Large intestine (tissue), 3 donors: ENCODE measurements at regions not wholly inside any gene's neighbourhood (a gene's known extent, or its start where the extent isn't known, plus 50 kb on each side); places are given as distances from the start of the nearest gene placed in this dataset.
"Not testable (repeated sequence)": the region's sequence is repeated elsewhere in the genome, so short reads cannot be mapped to it uniquely, and the experiment has no call there.

Source experiments
- DNase-seq, 2 donors: peaks; one replicate each; pipeline versions ENCODE4 v3.0.0 to v3.0.0-alpha.2; 2013
- H3K27ac ChIP-seq: one replicate; pipeline ENCODE4 v1.5.1; 2013; ENCODE audit warnings: low read length
- H3K27me3 ChIP-seq: 2 replicates; pipeline ENCODE4 v1.6.1; 2013; ENCODE audit warnings: low read length; ENCODE audit not compliant: control insufficient read depth, insufficient read depth
- H3K36me3 ChIP-seq: 2 replicates; pipeline ENCODE4 v1.6.1; 2013; ENCODE audit warnings: low read length; ENCODE audit not compliant: control insufficient read depth, insufficient read depth
- H3K4me1 ChIP-seq: one replicate; pipeline ENCODE4 v1.6.1; 2013; ENCODE audit warnings: low read length; ENCODE audit not compliant: control insufficient read depth, insufficient read depth
- H3K4me3 ChIP-seq: one replicate; pipeline ENCODE4 v1.5.1; 2013; ENCODE audit warnings: low read length
- H3K9me3 ChIP-seq: one replicate; pipeline ENCODE4 v1.6.1; 2013; ENCODE audit warnings: mild to moderate bottlenecking, low read depth, low read length, moderate library complexity; ENCODE audit not compliant: control insufficient read depth
- WGBS: methylation state at CpG from one replicate; pipeline ENCODE4 v1.1.5; 2013; ENCODE audit warnings: low lambda C conversion rate; ENCODE audit not compliant: insufficient coverage; 5-methylcytosine and 5-hydroxymethylcytosine counted together

GRCh38 chr11:50174975-50175374, 142.3 kb downstream of the OR4C45 start:
- Histone ChIP-seq H3K9me3 (peaks cover 11% of the 10 kb centered on the region), H3K27me3 (no peaks in the 10 kb centered on the region), H3K36me3 (no peaks in the 10 kb centered on the region), H3K27ac (no peak overlapping the region), H3K4me3 (no peak overlapping the region), H3K4me1 (no peaks in the 10 kb centered on the region)
- DNase-seq, result no peak
- WGBS, result 70% methylated on average over 1 of the region's 1 CpG

- H3K9me3 ChIP-seq, result peaks cover 10% of the 10 kb centered on the region
- H3K36me3 ChIP-seq, result no peaks in the 10 kb centered on the region
- no peaks in the 10 kb centered on the region for H3K27me3 ChIP-seq
- no peak overlapping the region for H3K27ac ChIP-seq
- DNase-seq, result no peak
- no peaks in the 10 kb centered on the region for H3K4me1 ChIP-seq
- H3K4me3 ChIP-seq, result no peak overlapping the region
These were observed 146.1 kb downstream of the OR4C45 start for GRCh38 chr11:50178737-50179136.

GRCh38 chr11:50181334-50181733, 148.7 kb downstream of the OR4C45 start:
- DNase-seq, result no peak
- WGBS, result no CpG with 5 or more reads among the region's 2 CpGs
- H3K36me3 ChIP-seq, result no peaks in the 10 kb centered on the region

GRCh38 chr11:50182486-50182885, 149.8 kb downstream of the OR4C45 start:
- no CpG with 5 or more reads among the region's 2 CpGs for WGBS

More at GRCh38 chr11:50181334-50181733, 148.7 kb downstream of the OR4C45 start:
- peaks cover 10% of the 10 kb centered on the region for H3K9me3 ChIP-seq
- H3K4me1 ChIP-seq, result no peaks in the 10 kb centered on the region
- no peaks in the 10 kb centered on the region for H3K27me3 ChIP-seq
- H3K27ac ChIP-seq, result no peak overlapping the region
- H3K4me3 ChIP-seq, result no peak overlapping the region

GRCh38 chr11:50183170-50183569, 150.5 kb downstream of the OR4C45 start:
- H3K36me3 ChIP-seq, DNase-seq, H3K27ac ChIP-seq, H3K27me3 ChIP-seq, H3K9me3 ChIP-seq, H3K4me1 ChIP-seq, H3K4me3 ChIP-seq: not testable (repeated sequence)
- WGBS, result no CpG with 5 or more reads among the region's 19 CpGs

More at GRCh38 chr11:50182486-50182885, 149.8 kb downstream of the OR4C45 start:
- H3K4me1 ChIP-seq, result no peaks in the 10 kb centered on the region
- H3K4me3 ChIP-seq, result no peak overlapping the region
- DNase-seq, result no peak
- H3K36me3 ChIP-seq, result no peaks in the 10 kb centered on the region
- H3K27me3 ChIP-seq, result no peaks in the 10 kb centered on the region
- peaks cover 10% of the 10 kb centered on the region for H3K9me3 ChIP-seq
- no peak overlapping the region for H3K27ac ChIP-seq

GRCh38 chr11:50186146-50186545, 153.5 kb downstream of the OR4C45 start:
- DNase-seq, result no peak
- WGBS, result no CpG with 5 or more reads among the region's 1 CpG
- no peaks in the 10 kb centered on the region for H3K4me1 ChIP-seq
- H3K9me3 ChIP-seq, result peaks cover 6% of the 10 kb centered on the region
- H3K27ac ChIP-seq, result no peak overlapping the region
- no peaks in the 10 kb centered on the region for H3K27me3 ChIP-seq
- no peaks in the 10 kb centered on the region for H3K36me3 ChIP-seq
- H3K4me3 ChIP-seq, result no peak overlapping the region

GRCh38 chr11:50187220-50187619, 154.5 kb downstream of the OR4C45 start:
- H3K27me3 ChIP-seq, result no peaks in the 10 kb centered on the region
- H3K9me3 ChIP-seq, result peaks cover 6% of the 10 kb centered on the region
- no peak overlapping the region for H3K27ac ChIP-seq
- H3K36me3 ChIP-seq, result no peaks in the 10 kb centered on the region
- DNase-seq, result no peak
- H3K4me1 ChIP-seq, result no peaks in the 10 kb centered on the region
- WGBS, result 22% methylated on average over 1 of the region's 1 CpG
- H3K4me3 ChIP-seq, result no peak overlapping the region

- Histone ChIP-seq H3K36me3 (no peaks in the 10 kb centered on the region), H3K4me1 (no peaks in the 10 kb centered on the region), H3K27ac (no peak overlapping the region), H3K4me3 (no peak overlapping the region), H3K27me3 (no peaks in the 10 kb centered on the region), H3K9me3 (peaks cover 5% of the 10 kb centered on the region)
- WGBS, result no CpG with 5 or more reads among the region's 1 CpG
- DNase-seq, result no peak
These were observed 155.4 kb downstream of the OR4C45 start for GRCh38 chr11:50188040-50188439.

GRCh38 chr11:50192743-50193142, 160.1 kb downstream of the OR4C45 start:
- no peaks in the 10 kb centered on the region for H3K27me3 ChIP-seq
- no peaks in the 10 kb centered on the region for H3K9me3 ChIP-seq
- H3K4me1 ChIP-seq, result no peaks in the 10 kb centered on the region
- DNase-seq, result no peak
- no peak overlapping the region for H3K4me3 ChIP-seq
- 60% methylated on average over 1 of the region's 3 CpGs for WGBS
- H3K27ac ChIP-seq, result no peak overlapping the region
- H3K36me3 ChIP-seq, result no peaks in the 10 kb centered on the region

- Histone ChIP-seq H3K9me3 (no peaks in the 10 kb centered on the region), H3K4me3 (no peak overlapping the region), H3K4me1 (no peaks in the 10 kb centered on the region), H3K27ac (no peak overlapping the region), H3K27me3 (no peaks in the 10 kb centered on the region), H3K36me3 (no peaks in the 10 kb centered on the region)
- no CpG with 5 or more reads among the region's 6 CpGs for WGBS
- DNase-seq, result no peak
These were observed 181.7 kb downstream of the OR4C45 start for GRCh38 chr11:50214376-50214775.

- Histone ChIP-seq H3K9me3 (no peaks in the 10 kb centered on the region), H3K27me3 (no peaks in the 10 kb centered on the region), H3K4me3 (no peak overlapping the region), H3K36me3 (no peaks in the 10 kb centered on the region), H3K27ac (no peak overlapping the region), H3K4me1 (no peaks in the 10 kb centered on the region)
- no peak for DNase-seq
- WGBS, result 92% methylated on average over 1 of the region's 5 CpGs
These were observed 188.0 kb downstream of the OR4C45 start for GRCh38 chr11:50220651-50221050.
